ENCODE measurements at regions not wholly inside any gene's neighbourhood (a gene's known extent, or its start where the extent isn't known, plus 50 kb on each side); places are given as distances from the start of the nearest gene placed in this dataset.
A peak's percentile ranks its signal among the peaks of the same experiment; 100 is the strongest.
"Not testable (repeated sequence)": the region's sequence is repeated elsewhere in the genome, so short reads cannot be mapped to it uniquely, and the experiment has no call there.

GRCh38 chr12:33514893-33515292, 75.3 kb upstream of the SYT10 start:
- no peak for DNase-seq

GRCh38 chr12:33519566-33519965, 79.9 kb upstream of the SYT10 start:
- no peak for DNase-seq

GRCh38 chr12:33520505-33521302, 81.1 kb upstream of the SYT10 start:
- not testable (repeated sequence) for DNase-seq

GRCh38 chr12:33529031-33529430, 89.4 kb upstream of the SYT10 start:
- DNase-seq: no peak

GRCh38 chr12:33529810-33530209, 90.2 kb upstream of the SYT10 start:
- DNase-seq: peak in 1 of 3 donors; percentile 1

GRCh38 chr12:33531261-33531660, 91.6 kb upstream of the SYT10 start:
- DNase-seq: no peak

- DNase-seq: no peak
Measured at GRCh38 chr12:33533527-33533926, 93.9 kb upstream of the SYT10 start.

- DNase-seq: no peak
Measured at GRCh38 chr12:33536431-33536830, 96.8 kb upstream of the SYT10 start.

GRCh38 chr12:33546004-33546403, 106.4 kb upstream of the SYT10 start:
- no peak for DNase-seq

GRCh38 chr12:33547084-33547483, 107.5 kb upstream of the SYT10 start:
- no peak for DNase-seq

GRCh38 chr12:33550214-33550613, 110.6 kb upstream of the SYT10 start:
- not testable (repeated sequence) for DNase-seq

- no peak for DNase-seq
Measured at GRCh38 chr12:33551006-33551405, 111.4 kb upstream of the SYT10 start.

- DNase-seq: no peak
Measured at GRCh38 chr12:33555128-33555527, 115.5 kb upstream of the SYT10 start.

GRCh38 chr12:33560653-33561208, 121.1 kb upstream of the SYT10 start:
- DNase-seq: no peak

GRCh38 chr12:33562401-33562800, 122.8 kb upstream of the SYT10 start:
- DNase-seq: no peak

- DNase-seq: no peak
Measured at GRCh38 chr12:33566403-33566802, 126.8 kb upstream of the SYT10 start.

GRCh38 chr12:33575346-33575745, 135.7 kb upstream of the SYT10 start:
- no peak for DNase-seq

- DNase-seq: no peak
Measured at GRCh38 chr12:33581613-33582122, 142.0 kb upstream of the SYT10 start.

GRCh38 chr12:33586576-33586975, 147.0 kb upstream of the SYT10 start:
- no peak for DNase-seq

GRCh38 chr12:33587354-33587753, 147.7 kb upstream of the SYT10 start:
- DNase-seq: peak in 1 of 3 donors; percentile 9

- DNase-seq: peak in 2 of 3 donors; percentile 4 to 17
Measured at GRCh38 chr12:33587784-33588712, 148.4 kb upstream of the SYT10 start.

GRCh38 chr12:33588725-33589405, 149.2 kb upstream of the SYT10 start:
- no peak for DNase-seq

Measured in muscle of back (tissue), 3 donors.